ENCODE measurements at regions not wholly inside any gene's neighbourhood (a gene's known extent, or its start where the extent isn't known, plus 50 kb on each side); places are given as distances from the start of the nearest gene placed in this dataset.

GRCh38 chr22:22158207-22158816, 86.3 kb upstream of the VPREB1 start:
- Histone ChIP-seq H3K27ac (no peak overlapping the region), H3K9me3 (no peaks in the 10 kb centered on the region), H3K4me3 (no peak overlapping the region), H3K27me3 (no peaks in the 10 kb centered on the region), H3K4me1 (no peaks in the 10 kb centered on the region), H3K36me3 (no peaks in the 10 kb centered on the region)
- DNase-seq (ENCODE audit: extremely low spot score in 2 of 2): no peak
- intact Hi-C loops (cut with DNase I): no loop called here
- no peak for TF ChIP-seq POLR2AphosphoS5 (IDR thresholded peaks at IDR 0.05; ENCODE audit: insufficient read depth in 1 of 2, low read depth in 1 of 2)
- TF ChIP-seq, protein P1, sequence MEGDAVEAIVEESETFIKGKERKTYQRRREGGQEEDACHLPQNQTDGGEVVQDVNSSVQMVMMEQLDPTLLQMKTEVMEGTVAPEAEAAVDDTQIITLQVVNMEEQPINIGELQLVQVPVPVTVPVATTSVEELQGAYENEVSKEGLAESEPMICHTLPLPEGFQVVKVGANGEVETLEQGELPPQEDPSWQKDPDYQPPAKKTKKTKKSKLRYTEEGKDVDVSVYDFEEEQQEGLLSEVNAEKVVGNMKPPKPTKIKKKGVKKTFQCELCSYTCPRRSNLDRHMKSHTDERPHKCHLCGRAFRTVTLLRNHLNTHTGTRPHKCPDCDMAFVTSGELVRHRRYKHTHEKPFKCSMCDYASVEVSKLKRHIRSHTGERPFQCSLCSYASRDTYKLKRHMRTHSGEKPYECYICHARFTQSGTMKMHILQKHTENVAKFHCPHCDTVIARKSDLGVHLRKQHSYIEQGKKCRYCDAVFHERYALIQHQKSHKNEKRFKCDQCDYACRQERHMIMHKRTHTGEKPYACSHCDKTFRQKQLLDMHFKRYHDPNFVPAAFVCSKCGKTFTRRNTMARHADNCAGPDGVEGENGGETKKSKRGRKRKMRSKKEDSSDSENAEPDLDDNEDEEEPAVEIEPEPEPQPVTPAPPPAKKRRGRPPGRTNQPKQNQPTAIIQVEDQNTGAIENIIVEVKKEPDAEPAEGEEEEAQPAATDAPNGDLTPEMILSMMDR (IDR thresholded peaks at IDR 0.05): no peak
- no peak for TF ChIP-seq POLR2A (IDR thresholded peaks at IDR 0.05)

GRCh38 chr22:22157348-22157725, 87.2 kb upstream of the VPREB1 start:
- Histone ChIP-seq H3K27ac (no peak overlapping the region), H3K4me1 (no peaks in the 10 kb centered on the region), H3K27me3 (no peaks in the 10 kb centered on the region), H3K9me3 (no peaks in the 10 kb centered on the region), H3K36me3 (no peaks in the 10 kb centered on the region), H3K4me3 (no peak overlapping the region)
- intact Hi-C loops (cut with DNase I): no loop called here
- DNase-seq (ENCODE audit: extremely low spot score in 2 of 2): no peak
- TF ChIP-seq POLR2A (IDR thresholded peaks at IDR 0.05): no peak
- TF ChIP-seq, protein P1 (IDR thresholded peaks at IDR 0.05): no peak
- no peak for TF ChIP-seq POLR2AphosphoS5 (IDR thresholded peaks at IDR 0.05; ENCODE audit: insufficient read depth in 1 of 2, low read depth in 1 of 2)

DNA sequence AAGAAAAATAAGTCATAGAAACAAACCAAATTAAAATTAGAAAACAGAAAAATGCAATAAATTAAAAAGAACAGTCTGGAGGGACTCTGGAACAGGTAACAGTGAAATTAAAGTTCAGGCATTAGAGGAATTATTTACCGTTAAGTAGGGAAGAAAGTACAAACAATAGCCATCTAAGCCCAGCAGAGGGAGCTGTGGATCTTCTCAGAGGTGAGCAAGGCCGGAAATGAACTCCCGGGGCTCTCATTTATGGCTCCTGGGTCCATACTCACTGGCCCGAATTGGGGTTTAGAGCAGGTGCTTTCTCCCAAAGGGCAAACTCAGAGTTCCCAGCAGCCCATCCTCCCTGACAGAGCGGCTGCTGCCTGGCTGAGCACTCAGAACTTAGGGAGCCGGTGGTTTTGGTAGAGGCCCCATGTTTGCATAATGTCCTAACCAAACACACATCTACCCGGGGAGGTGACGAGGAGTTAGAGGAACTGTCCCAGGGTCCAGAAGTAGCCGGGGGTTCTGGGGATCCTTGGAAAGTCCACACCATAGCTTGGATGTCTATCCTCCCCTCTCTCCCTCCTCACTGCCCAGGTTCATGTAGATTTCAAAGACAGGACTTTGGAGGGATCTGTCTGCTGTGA, 87.8 kb upstream of the VPREB1 start:
- Histone ChIP-seq H3K27ac (no peak overlapping the region), H3K36me3 (no peaks in the 10 kb centered on the region), H3K9me3 (no peaks in the 10 kb centered on the region), H3K27me3 (no peaks in the 10 kb centered on the region), H3K4me3 (no peak overlapping the region), H3K4me1 (no peaks in the 10 kb centered on the region)
- intact Hi-C loops (cut with DNase I): no loop called here
- TF ChIP-seq POLR2A (IDR thresholded peaks at IDR 0.05) (no peak), POLR2AphosphoS5 (IDR thresholded peaks at IDR 0.05; ENCODE audit: insufficient read depth in 1 of 2, low read depth in 1 of 2) (no peak)
- TF ChIP-seq, protein P1 (IDR thresholded peaks at IDR 0.05): peak in 2 of 3 experiments; percentile 12 to 36
- DNase-seq (ENCODE audit: extremely low spot score in 2 of 2): no peak

- Histone ChIP-seq H3K27me3 (no peaks in the 10 kb centered on the region), H3K4me1 (no peaks in the 10 kb centered on the region), H3K36me3 (no peaks in the 10 kb centered on the region), H3K9me3 (no peaks in the 10 kb centered on the region), H3K4me3 (no peak overlapping the region), H3K27ac (no peak overlapping the region)
- intact Hi-C loops (cut with DNase I): no loop called here
- DNase-seq (ENCODE audit: extremely low spot score in 2 of 2): no peak
- TF ChIP-seq POLR2AphosphoS5 (IDR thresholded peaks at IDR 0.05; ENCODE audit: insufficient read depth in 1 of 2, low read depth in 1 of 2): no peak
- TF ChIP-seq, protein P1 (IDR thresholded peaks at IDR 0.05): no peak
- no peak for TF ChIP-seq POLR2A (IDR thresholded peaks at IDR 0.05)
Measured at GRCh38 chr22:22156348-22156715, 88.3 kb upstream of the VPREB1 start.

DNA sequence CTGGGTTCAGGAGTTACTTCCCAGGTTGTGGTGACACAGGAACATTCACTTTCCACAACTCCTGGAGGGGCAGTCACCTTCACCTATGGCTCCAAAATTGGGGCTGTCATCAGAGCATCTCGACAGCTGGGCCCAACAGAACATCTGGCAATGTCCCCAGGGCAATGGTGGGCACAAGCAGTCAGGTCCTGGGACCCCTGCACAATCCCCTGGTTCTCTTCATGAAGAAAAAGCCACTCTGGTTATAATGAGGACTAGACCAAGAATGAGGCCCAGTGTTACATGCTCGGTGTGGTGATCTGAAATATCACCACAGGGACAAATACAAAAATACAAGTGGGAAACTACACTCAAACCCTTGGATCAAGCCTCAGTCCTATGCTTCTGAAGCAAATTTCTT, 89.0 kb upstream of the VPREB1 start:
- Histone ChIP-seq H3K27ac (no peak overlapping the region), H3K36me3 (no peaks in the 10 kb centered on the region), H3K4me3 (no peak overlapping the region), H3K4me1 (no peaks in the 10 kb centered on the region), H3K9me3 (no peaks in the 10 kb centered on the region), H3K27me3 (no peaks in the 10 kb centered on the region)
- intact Hi-C loops (cut with DNase I): no loop called here
- TF ChIP-seq POLR2AphosphoS5 (IDR thresholded peaks at IDR 0.05; ENCODE audit: insufficient read depth in 1 of 2, low read depth in 1 of 2) (no peak), POLR2A (IDR thresholded peaks at IDR 0.05) (no peak)
- TF ChIP-seq, protein P1 (IDR thresholded peaks at IDR 0.05): no peak
- DNase-seq (ENCODE audit: extremely low spot score in 2 of 2): no peak

All from vagina (tissue), 2 donors.